ENCODE measurements at regions not wholly inside any gene's neighbourhood (a gene's known extent, or its start where the extent isn't known, plus 50 kb on each side); places are given as distances from the start of the nearest gene placed in this dataset.
"Not testable (repeated sequence)": the region's sequence is repeated elsewhere in the genome, so short reads cannot be mapped to it uniquely, and the experiment has no call there.

DNA sequence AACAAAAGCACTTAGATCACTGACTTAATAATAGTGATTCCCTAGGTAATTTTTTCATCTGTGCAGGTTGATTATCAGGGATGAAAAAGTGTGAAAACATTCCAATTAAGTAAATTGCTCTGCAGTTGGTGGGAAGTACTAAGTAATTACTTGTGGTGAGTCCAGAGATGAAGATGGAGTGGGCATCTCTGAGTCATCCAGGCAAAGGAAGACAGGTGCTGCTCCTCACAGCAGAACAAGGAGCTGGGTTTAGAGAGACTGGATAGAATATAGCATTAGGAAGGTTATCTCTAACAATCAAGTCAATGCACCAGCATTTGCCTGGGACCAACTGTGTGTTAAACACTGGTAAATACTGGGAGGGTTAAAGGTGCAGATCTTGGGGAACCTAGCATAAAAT lies 174.0 kb upstream of the SPATA31A3 start:
- TF ChIP-seq, protein P1, sequence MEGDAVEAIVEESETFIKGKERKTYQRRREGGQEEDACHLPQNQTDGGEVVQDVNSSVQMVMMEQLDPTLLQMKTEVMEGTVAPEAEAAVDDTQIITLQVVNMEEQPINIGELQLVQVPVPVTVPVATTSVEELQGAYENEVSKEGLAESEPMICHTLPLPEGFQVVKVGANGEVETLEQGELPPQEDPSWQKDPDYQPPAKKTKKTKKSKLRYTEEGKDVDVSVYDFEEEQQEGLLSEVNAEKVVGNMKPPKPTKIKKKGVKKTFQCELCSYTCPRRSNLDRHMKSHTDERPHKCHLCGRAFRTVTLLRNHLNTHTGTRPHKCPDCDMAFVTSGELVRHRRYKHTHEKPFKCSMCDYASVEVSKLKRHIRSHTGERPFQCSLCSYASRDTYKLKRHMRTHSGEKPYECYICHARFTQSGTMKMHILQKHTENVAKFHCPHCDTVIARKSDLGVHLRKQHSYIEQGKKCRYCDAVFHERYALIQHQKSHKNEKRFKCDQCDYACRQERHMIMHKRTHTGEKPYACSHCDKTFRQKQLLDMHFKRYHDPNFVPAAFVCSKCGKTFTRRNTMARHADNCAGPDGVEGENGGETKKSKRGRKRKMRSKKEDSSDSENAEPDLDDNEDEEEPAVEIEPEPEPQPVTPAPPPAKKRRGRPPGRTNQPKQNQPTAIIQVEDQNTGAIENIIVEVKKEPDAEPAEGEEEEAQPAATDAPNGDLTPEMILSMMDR (IDR thresholded peaks at IDR 0.05), result not testable (repeated sequence)
- not testable (repeated sequence) for TF ChIP-seq EP300 (IDR thresholded peaks at IDR 0.05)
